ENCODE measurements at regions not wholly inside any gene's neighbourhood (a gene's known extent, or its start where the extent isn't known, plus 50 kb on each side); places are given as distances from the start of the nearest gene placed in this dataset.

DNA sequence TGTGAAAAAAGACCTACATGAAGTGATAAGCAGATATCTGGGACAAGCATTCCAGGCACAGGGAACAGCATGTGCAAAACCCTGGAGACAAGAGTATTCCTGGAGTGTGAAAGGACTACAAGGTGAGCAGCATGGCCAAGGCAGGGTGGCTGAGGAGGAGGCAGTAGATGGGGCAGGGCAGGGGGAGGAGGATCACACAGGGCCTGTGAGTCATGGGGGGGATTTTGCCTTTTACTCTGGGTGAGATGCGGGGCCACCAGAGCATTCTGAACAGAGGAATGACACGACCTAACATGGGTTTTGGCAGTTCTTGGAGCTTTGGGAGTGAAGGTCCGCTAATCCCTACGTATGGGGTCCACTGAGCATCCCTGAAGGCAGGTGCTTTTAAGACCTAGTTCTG lies 69.8 kb upstream of the CCN6 start:
- no peak overlapping the region for H3K4me3 ChIP-seq (ENCODE audit: low read depth, low read length)
- no peak for DNase-seq (ENCODE audit: low read depth)
- TF ChIP-seq, protein P1, sequence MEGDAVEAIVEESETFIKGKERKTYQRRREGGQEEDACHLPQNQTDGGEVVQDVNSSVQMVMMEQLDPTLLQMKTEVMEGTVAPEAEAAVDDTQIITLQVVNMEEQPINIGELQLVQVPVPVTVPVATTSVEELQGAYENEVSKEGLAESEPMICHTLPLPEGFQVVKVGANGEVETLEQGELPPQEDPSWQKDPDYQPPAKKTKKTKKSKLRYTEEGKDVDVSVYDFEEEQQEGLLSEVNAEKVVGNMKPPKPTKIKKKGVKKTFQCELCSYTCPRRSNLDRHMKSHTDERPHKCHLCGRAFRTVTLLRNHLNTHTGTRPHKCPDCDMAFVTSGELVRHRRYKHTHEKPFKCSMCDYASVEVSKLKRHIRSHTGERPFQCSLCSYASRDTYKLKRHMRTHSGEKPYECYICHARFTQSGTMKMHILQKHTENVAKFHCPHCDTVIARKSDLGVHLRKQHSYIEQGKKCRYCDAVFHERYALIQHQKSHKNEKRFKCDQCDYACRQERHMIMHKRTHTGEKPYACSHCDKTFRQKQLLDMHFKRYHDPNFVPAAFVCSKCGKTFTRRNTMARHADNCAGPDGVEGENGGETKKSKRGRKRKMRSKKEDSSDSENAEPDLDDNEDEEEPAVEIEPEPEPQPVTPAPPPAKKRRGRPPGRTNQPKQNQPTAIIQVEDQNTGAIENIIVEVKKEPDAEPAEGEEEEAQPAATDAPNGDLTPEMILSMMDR (IDR thresholded peaks at IDR 0.05; ENCODE audit: control insufficient read depth, extremely low read depth, insufficient read depth), result no peak

- TF ChIP-seq, protein P1 (IDR thresholded peaks at IDR 0.05; ENCODE audit: control insufficient read depth, extremely low read depth, insufficient read depth), result no peak
- no peak for DNase-seq (ENCODE audit: low read depth)
Observed at GRCh38 chr6:111984516-111985201, 69.2 kb upstream of the CCN6 start.

DNA sequence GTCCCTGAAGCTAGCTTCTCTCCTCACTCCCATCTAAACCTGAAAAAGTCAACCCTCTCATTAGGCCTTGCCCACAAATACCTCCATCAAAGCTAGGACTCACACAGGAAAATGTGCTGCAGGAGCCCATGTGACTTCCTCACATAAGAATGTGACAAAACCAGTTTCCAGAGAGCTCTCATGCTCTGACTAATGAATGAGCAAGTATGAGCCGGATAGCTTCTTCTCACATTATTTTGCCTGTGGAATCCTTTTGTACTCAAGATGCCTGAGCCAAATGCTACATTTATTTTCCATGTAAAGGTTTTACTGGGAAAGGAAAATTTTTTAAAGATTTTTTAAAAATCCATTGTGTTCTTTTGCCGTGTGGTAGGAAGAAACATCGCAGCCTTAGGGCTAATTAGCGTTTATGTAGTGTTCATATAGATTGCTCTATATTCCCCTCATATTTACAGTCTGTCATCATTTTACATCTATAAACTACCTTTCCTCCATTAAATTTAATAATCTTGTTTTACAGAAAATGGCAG lies 68.6 kb upstream of the CCN6 start:
- peak; percentile 21 for DNase-seq (ENCODE audit: low read depth)
- TF ChIP-seq, protein P1 (IDR thresholded peaks at IDR 0.05; ENCODE audit: control insufficient read depth, extremely low read depth, insufficient read depth), result no peak
- H3K4me3 ChIP-seq (ENCODE audit: low read depth, low read length), result no peak overlapping the region

More at GRCh38 chr6:111984516-111985201, 69.2 kb upstream of the CCN6 start:
- no peak overlapping the region for H3K4me3 ChIP-seq (ENCODE audit: low read depth, low read length)

DNA sequence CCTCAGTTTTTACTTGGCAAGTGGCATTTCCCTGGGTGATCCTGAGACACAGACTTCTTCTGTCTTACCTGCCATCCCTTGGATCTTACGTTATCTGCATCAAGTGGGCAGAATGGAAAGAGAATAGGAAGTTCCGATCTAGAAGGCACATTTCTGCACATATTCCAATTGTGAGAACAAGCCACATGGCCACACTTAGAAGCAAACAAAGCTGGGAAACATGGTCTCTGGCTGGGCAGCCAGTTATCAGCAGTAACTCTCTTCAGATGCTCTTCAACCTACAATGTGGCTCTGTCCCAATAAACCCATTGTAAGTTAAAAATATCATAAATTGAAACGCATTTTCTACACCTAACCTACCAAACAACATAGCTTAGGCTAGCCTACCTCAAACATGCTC lies 67.3 kb upstream of the CCN6 start:
- no peak overlapping the region for H3K4me3 ChIP-seq (ENCODE audit: low read depth, low read length)
- DNase-seq (ENCODE audit: low read depth), result no peak
- TF ChIP-seq, protein P1 (IDR thresholded peaks at IDR 0.05; ENCODE audit: control insufficient read depth, extremely low read depth, insufficient read depth), result no peak

GRCh38 chr6:111987295-111987694 lies 66.6 kb upstream of the CCN6 start:
- no peak overlapping the region for H3K4me3 ChIP-seq (ENCODE audit: low read depth, low read length)
- TF ChIP-seq, protein P1 (IDR thresholded peaks at IDR 0.05; ENCODE audit: control insufficient read depth, extremely low read depth, insufficient read depth), result no peak
- no peak for DNase-seq (ENCODE audit: low read depth)

- no peak overlapping the region for H3K4me3 ChIP-seq (ENCODE audit: low read depth, low read length)
- no peak for DNase-seq (ENCODE audit: low read depth)
- TF ChIP-seq, protein P1 (IDR thresholded peaks at IDR 0.05; ENCODE audit: control insufficient read depth, extremely low read depth, insufficient read depth), result no peak
Observed at GRCh38 chr6:111988926-111989325, 65.0 kb upstream of the CCN6 start.

DNA sequence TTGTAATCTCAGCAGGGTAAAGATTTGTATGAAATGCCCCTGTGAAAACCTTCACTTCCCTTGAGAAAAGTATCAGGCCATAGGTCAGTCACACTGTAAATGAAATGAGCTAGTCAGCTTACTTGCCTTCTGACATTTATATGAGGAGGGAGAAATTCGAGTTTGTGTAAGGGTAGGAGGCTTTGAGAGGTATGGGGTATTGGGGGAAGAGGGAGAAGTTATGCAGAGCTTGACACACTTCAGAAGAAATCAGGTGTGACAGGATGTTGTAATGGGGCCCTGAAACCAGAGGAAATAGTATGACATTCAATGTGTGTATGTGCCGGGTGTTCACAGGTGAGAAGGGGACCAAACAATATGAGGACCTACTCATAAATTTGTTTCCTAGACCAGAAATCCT lies 64.2 kb upstream of the CCN6 start:
- no peak for DNase-seq (ENCODE audit: low read depth)

More for the DNA sequence above, 64.2 kb upstream of the CCN6 start:
- no peak overlapping the region for H3K4me3 ChIP-seq (ENCODE audit: low read depth, low read length)
- TF ChIP-seq, protein P1 (IDR thresholded peaks at IDR 0.05; ENCODE audit: control insufficient read depth, extremely low read depth, insufficient read depth), result no peak
